ENCODE measurements at regions not wholly inside any gene's neighbourhood (a gene's known extent, or its start where the extent isn't known, plus 50 kb on each side); places are given as distances from the start of the nearest gene placed in this dataset.

DNA sequence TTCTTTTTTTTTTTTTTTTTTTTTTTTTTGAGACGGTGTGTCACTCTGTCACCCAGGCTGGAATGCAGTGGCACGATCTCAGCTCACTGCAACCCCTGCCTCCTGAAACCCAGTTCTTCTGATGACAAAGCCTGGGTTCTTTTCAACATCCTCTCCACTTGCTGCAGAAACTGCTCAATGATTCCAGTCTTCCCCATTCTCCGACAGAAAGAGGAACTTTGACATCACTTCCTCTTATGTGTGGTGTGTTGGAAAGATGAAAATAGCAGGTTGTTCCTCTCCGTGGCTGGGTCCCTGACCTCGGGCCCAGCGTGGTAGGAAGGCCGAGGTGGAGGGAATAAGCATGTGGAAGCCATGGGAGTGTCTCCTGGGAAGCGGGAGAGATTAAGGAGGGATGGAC, 198.4 kb downstream of the PHETA1 start:
- TF ChIP-seq CTCF (conservative IDR thresholded peaks at IDR 0.05; ENCODE audit: low read depth in 2 of 2) (no peak), EZH2phosphoT487 (IDR thresholded peaks at IDR 0.05; ENCODE audit: unreplicated experiment) (no peak)
- TF ChIP-seq, protein P1, sequence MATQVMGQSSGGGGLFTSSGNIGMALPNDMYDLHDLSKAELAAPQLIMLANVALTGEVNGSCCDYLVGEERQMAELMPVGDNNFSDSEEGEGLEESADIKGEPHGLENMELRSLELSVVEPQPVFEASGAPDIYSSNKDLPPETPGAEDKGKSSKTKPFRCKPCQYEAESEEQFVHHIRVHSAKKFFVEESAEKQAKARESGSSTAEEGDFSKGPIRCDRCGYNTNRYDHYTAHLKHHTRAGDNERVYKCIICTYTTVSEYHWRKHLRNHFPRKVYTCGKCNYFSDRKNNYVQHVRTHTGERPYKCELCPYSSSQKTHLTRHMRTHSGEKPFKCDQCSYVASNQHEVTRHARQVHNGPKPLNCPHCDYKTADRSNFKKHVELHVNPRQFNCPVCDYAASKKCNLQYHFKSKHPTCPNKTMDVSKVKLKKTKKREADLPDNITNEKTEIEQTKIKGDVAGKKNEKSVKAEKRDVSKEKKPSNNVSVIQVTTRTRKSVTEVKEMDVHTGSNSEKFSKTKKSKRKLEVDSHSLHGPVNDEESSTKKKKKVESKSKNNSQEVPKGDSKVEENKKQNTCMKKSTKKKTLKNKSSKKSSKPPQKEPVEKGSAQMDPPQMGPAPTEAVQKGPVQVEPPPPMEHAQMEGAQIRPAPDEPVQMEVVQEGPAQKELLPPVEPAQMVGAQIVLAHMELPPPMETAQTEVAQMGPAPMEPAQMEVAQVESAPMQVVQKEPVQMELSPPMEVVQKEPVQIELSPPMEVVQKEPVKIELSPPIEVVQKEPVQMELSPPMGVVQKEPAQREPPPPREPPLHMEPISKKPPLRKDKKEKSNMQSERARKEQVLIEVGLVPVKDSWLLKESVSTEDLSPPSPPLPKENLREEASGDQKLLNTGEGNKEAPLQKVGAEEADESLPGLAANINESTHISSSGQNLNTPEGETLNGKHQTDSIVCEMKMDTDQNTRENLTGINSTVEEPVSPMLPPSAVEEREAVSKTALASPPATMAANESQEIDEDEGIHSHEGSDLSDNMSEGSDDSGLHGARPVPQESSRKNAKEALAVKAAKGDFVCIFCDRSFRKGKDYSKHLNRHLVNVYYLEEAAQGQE (IDR thresholded peaks at IDR 0.05; ENCODE audit: unreplicated experiment) = no peak
